ENCODE measurements at regions not wholly inside any gene's neighbourhood (a gene's known extent, or its start where the extent isn't known, plus 50 kb on each side); places are given as distances from the start of the nearest gene placed in this dataset.

DNA sequence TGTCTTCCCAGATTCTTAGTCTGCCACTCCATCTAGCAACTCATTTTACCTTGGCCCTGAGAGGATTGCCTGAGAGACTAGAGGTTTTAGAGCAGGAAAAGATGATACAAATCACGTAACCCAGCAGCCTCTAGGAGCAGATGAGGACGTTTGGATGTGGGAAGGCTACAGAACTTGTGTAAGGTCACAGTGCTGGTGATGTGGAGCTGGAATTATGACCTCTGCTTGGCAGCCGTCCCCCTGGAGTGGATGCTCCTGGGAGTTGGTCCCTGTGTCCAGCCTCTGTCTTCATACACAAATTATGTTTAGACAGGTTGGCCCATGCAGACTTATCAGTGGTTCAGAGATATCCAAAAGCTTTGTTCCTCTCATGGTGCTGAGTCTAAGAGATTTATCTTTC, 499.0 kb downstream of the EBF1 start:
- no peak for DNase-seq (ENCODE audit: low read depth, low spot score)
- in situ Hi-C loops (cut with MboI) (no loop called here), intact Hi-C loops (cut with micrococcal nuclease; ENCODE audit: unreplicated experiment) (no loop called here)
- no peaks in the 10 kb centered on the region; a peak in 1 of 4 replicates for H3K27me3 ChIP-seq (replicated peaks in 1 of 2; ENCODE audit: control insufficient read depth in 2 of 2, insufficient read depth in 2 of 2, low read length in 1 of 2)
- FAIRE-seq: no peak
- ChIA-PET SMC1A (ENCODE audit: uncharacterized antibody, unreplicated experiment) (interaction anchor here (0.6 to 1.1 kb wide), 3 partner anchors 12 to 669 kb away, joined by 3 read pairs; no protein-coding TSS in a partner anchor), CTCF (interaction anchor here (1.1 kb wide), 1 partner anchor 13 kb away, joined by 3 read pairs; no protein-coding TSS in a partner anchor), RAD21 (ENCODE audit: unreplicated experiment) (interaction anchor here (1.3 kb wide), 1 partner anchor 506 kb away, joined by 3 read pairs; no protein-coding TSS in a partner anchor), POLR2A (no interaction called here)
- ATAC-seq: no peak
- 5% methylated on average over 3 of the region's 3 CpGs for WGBS (ENCODE audit: insufficient coverage, insufficient replicate concordance, low lambda C conversion rate, missing lambda C conversion rate)
- no peak overlapping the region for H2AFZ ChIP-seq (ENCODE audit: control insufficient read depth, low read depth, low read length)
- no peaks in the 10 kb centered on the region for H3K79me2 ChIP-seq (ENCODE audit: control insufficient read depth, insufficient read depth, low read length)
- H3K4me3 ChIP-seq: no peak overlapping the region
- H3K36me3 ChIP-seq (ENCODE audit: control insufficient read depth in 2 of 2, insufficient read depth in 2 of 2, low read length in 1 of 2): no peaks in the 10 kb centered on the region
- no peaks in the 10 kb centered on the region for H3K4me1 ChIP-seq (ENCODE audit: control insufficient read depth, insufficient read depth, low read length)
- no peak overlapping the region for H3K27ac ChIP-seq (ENCODE audit: control insufficient read depth, insufficient read depth)
- H3K4me2 ChIP-seq (ENCODE audit: control insufficient read depth, insufficient read depth): no peak overlapping the region
- no peaks in the 10 kb centered on the region for H4K20me1 ChIP-seq (ENCODE audit: control insufficient read depth, insufficient read depth)
- H3K9me3 ChIP-seq (replicated peaks; ENCODE audit: control insufficient read depth, insufficient read depth, low read length): no peaks in the 10 kb centered on the region; the same call in 2 of the 3 replicates
- BruUV-seq (replicated peaks): no TSS peak
- H3K9ac ChIP-seq (ENCODE audit: control insufficient read depth, insufficient read depth, low read length): no peak overlapping the region
- TF ChIP-seq, protein P1, sequence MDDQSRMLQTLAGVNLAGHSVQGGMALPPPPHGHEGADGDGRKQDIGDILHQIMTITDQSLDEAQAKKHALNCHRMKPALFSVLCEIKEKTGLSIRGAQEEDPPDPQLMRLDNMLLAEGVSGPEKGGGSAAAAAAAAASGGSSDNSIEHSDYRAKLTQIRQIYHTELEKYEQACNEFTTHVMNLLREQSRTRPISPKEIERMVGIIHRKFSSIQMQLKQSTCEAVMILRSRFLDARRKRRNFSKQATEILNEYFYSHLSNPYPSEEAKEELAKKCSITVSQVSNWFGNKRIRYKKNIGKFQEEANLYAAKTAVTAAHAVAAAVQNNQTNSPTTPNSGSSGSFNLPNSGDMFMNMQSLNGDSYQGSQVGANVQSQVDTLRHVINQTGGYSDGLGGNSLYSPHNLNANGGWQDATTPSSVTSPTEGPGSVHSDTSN (IDR thresholded peaks at IDR 0.05; ENCODE audit: insufficient replicate concordance, low read depth, low read length): no peak
- TF ChIP-seq PKNOX1 (IDR thresholded peaks at IDR 0.05): no peak
- TF ChIP-seq PAX5 (IDR thresholded peaks at IDR 0.05; ENCODE audit: borderline replicate concordance, low read depth, low read length): no peak
- TF ChIP-seq NR2C1 (IDR thresholded peaks at IDR 0.05): no peak
- no peak for TF ChIP-seq CREM (IDR thresholded peaks at IDR 0.05; ENCODE audit: low read depth)
- no peak for TF ChIP-seq BACH1 (IDR thresholded peaks at IDR 0.05; ENCODE audit: borderline replicate concordance)
- TF ChIP-seq USF2 (IDR thresholded peaks at IDR 0.05; ENCODE audit: borderline replicate concordance, low read depth, low read length): no peak
- no peak for TF ChIP-seq POLR2A (IDR thresholded peaks at IDR 0.05; ENCODE audit: low read depth, low read length)
- TF ChIP-seq SRF (IDR thresholded peaks at IDR 0.05; ENCODE audit: low read depth in 2 of 2, low read length in 2 of 2): no peak
- TF ChIP-seq SUPT20H (IDR thresholded peaks at IDR 0.05; ENCODE audit: borderline replicate concordance, control insufficient read depth, low read depth, low read length): no peak
- TF ChIP-seq ZNF24 (IDR thresholded peaks at IDR 0.05): no peak
